ENCODE measurements at regions not wholly inside any gene's neighbourhood (a gene's known extent, or its start where the extent isn't known, plus 50 kb on each side); places are given as distances from the start of the nearest gene placed in this dataset.
"Not testable (repeated sequence)": the region's sequence is repeated elsewhere in the genome, so short reads cannot be mapped to it uniquely, and the experiment has no call there.

GRCh38 chr9:22980429-22980828 is 533.8 kb downstream of the DMRTA1 start:
- not testable (repeated sequence) for DNase-seq (ENCODE audit: low read depth, low spot score)

GRCh38 chr9:22986556-22986955 is 539.9 kb downstream of the DMRTA1 start:
- no peak for DNase-seq (ENCODE audit: low read depth, low spot score)

GRCh38 chr9:22990349-22990748 is 543.7 kb downstream of the DMRTA1 start:
- no peak for DNase-seq (ENCODE audit: low read depth, low spot score)

GRCh38 chr9:22992780-22993179 is 546.2 kb downstream of the DMRTA1 start:
- no peak for DNase-seq (ENCODE audit: low read depth, low spot score)

- DNase-seq (ENCODE audit: low read depth, low spot score), result no peak
Observed at GRCh38 chr9:22997923-22998322, 551.3 kb downstream of the DMRTA1 start.

GRCh38 chr9:23005156-23005555 is 558.5 kb downstream of the DMRTA1 start:
- DNase-seq (ENCODE audit: low read depth, low spot score), result no peak

GRCh38 chr9:23006127-23006526 is 559.5 kb downstream of the DMRTA1 start:
- DNase-seq (ENCODE audit: low read depth, low spot score), result no peak

GRCh38 chr9:23011669-23012068 is 565.0 kb downstream of the DMRTA1 start:
- no peak for DNase-seq (ENCODE audit: low read depth, low spot score)

- DNase-seq (ENCODE audit: low read depth, low spot score), result no peak
Observed at GRCh38 chr9:23015557-23015956, 568.9 kb downstream of the DMRTA1 start.

- no peak for DNase-seq (ENCODE audit: low read depth, low spot score)
Observed at GRCh38 chr9:23036416-23036815, 589.8 kb downstream of the DMRTA1 start.

GRCh38 chr9:23039402-23039801 is 592.8 kb downstream of the DMRTA1 start:
- DNase-seq (ENCODE audit: low read depth, low spot score), result no peak

GRCh38 chr9:23041466-23041865 is 594.8 kb downstream of the DMRTA1 start:
- DNase-seq (ENCODE audit: low read depth, low spot score), result no peak

- peak; percentile 29 for DNase-seq (ENCODE audit: low read depth, low spot score)
Observed at GRCh38 chr9:23044549-23044948, 597.9 kb downstream of the DMRTA1 start.

GRCh38 chr9:23046026-23046425 is 599.4 kb downstream of the DMRTA1 start:
- DNase-seq (ENCODE audit: low read depth, low spot score), result not testable (repeated sequence)

- no peak for DNase-seq (ENCODE audit: low read depth, low spot score)
Observed at GRCh38 chr9:23050548-23050947, 603.9 kb downstream of the DMRTA1 start.

GRCh38 chr9:23073136-23073535 is 626.5 kb downstream of the DMRTA1 start:
- no peak for DNase-seq (ENCODE audit: low read depth, low spot score)

- no peak for DNase-seq (ENCODE audit: low read depth, low spot score)
Observed at GRCh38 chr9:23079798-23080197, 633.2 kb downstream of the DMRTA1 start.

GRCh38 chr9:23081377-23081776 is 634.8 kb downstream of the DMRTA1 start:
- no peak for DNase-seq (ENCODE audit: low read depth, low spot score)

GRCh38 chr9:23088932-23089364 is 642.3 kb downstream of the DMRTA1 start:
- DNase-seq (ENCODE audit: low read depth, low spot score), result no peak

- DNase-seq (ENCODE audit: low read depth, low spot score), result no peak
Observed at GRCh38 chr9:23117616-23118015, 671.0 kb downstream of the DMRTA1 start.

GRCh38 chr9:23120630-23121029 is 674.0 kb downstream of the DMRTA1 start:
- DNase-seq (ENCODE audit: low read depth, low spot score), result no peak

- no peak for DNase-seq (ENCODE audit: low read depth, low spot score)
Observed at GRCh38 chr9:23123048-23123632, 676.5 kb downstream of the DMRTA1 start.

- DNase-seq (ENCODE audit: low read depth, low spot score), result no peak
Observed at GRCh38 chr9:23145467-23145866, 680.6 kb downstream of the ELAVL2 start.

GRCh38 chr9:23153058-23153457 is 673.0 kb downstream of the ELAVL2 start:
- DNase-seq (ENCODE audit: low read depth, low spot score), result no peak
